ENCODE measurements at regions not wholly inside any gene's neighbourhood (a gene's known extent, or its start where the extent isn't known, plus 50 kb on each side); places are given as distances from the start of the nearest gene placed in this dataset.
"Not testable (repeated sequence)": the region's sequence is repeated elsewhere in the genome, so short reads cannot be mapped to it uniquely, and the experiment has no call there.

DNA sequence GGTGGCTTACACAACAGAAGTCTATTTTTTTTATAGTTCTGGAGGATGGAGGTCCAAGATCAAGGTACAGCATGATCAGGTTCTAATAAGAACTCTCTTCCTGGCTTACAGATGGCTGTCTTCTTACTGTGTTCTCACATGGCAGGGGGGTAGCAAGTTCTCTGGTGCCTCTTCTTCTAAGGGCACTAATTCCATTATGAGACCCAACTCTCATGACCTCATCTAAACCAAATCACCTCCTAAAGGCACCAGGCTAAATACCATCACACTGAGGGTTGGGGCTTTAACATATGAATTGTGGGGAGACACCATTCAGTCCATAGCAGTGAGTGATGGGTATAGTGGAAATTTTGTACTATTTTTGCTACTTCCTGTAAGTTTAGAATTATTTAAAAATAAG, 75.2 kb upstream of the SLC4A7 start:
- no peak for DNase-seq (ENCODE audit: low read depth, low spot score)

DNA sequence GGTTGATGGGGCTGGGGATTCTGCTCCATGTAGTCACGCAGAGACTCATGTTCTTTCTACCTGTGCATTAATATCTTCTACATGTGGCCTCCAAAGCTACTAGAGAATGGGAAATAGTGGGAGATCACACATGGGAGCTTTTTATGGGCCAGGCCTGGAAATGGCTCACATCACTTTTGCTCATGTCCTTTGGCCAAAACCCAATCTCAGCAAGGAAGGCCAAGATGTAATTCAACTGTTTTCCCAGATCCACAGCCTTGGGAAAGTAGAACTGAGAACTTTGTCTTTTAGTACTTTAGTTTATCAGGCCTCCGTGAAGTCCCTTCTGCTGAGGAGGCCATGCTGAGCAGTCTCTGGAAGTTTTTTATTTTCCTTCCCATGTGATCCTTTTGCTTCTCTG, 73.2 kb upstream of the SLC4A7 start:
- no peak for DNase-seq (ENCODE audit: low read depth, low spot score)

DNA sequence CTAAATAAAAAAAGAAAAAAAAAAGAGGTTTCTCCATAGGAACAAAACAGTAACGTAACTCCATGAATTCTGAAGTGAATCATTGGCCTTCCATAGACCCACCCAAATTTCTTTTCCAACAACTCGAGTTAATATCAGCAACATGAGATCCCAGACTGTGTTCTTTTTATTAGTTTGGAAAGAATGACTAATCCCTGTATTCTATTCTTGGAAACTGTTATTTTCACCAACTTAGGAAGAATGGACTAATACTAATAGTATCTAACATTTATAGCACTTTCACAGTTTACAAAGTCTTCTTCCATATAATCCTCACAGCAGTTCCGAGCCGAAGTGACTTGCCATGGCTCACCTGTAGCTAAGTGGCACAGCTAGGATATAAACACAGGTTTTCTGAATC, 72.7 kb upstream of the SLC4A7 start:
- no peak for DNase-seq (ENCODE audit: low read depth, low spot score)

DNA sequence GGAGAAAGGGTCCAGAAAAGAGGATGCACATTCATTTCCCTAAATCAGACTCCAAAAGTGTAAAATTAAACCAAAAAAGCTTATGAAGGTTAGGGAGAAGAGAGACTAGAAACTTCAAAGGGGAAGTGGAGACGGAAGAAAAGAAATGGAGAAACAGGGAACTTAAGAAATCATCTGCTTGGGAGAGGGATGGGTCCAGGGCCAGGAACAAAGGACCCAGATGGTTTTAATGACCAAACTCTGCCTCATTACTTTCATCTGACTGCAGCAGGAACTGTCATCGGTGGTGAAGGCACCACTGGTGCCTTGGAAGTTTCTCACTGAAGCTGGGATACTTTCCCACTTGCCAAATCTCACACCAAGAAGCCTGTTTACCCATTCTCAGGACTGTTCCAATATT, 70.5 kb upstream of the SLC4A7 start:
- no peak for DNase-seq (ENCODE audit: low read depth, low spot score)

DNA sequence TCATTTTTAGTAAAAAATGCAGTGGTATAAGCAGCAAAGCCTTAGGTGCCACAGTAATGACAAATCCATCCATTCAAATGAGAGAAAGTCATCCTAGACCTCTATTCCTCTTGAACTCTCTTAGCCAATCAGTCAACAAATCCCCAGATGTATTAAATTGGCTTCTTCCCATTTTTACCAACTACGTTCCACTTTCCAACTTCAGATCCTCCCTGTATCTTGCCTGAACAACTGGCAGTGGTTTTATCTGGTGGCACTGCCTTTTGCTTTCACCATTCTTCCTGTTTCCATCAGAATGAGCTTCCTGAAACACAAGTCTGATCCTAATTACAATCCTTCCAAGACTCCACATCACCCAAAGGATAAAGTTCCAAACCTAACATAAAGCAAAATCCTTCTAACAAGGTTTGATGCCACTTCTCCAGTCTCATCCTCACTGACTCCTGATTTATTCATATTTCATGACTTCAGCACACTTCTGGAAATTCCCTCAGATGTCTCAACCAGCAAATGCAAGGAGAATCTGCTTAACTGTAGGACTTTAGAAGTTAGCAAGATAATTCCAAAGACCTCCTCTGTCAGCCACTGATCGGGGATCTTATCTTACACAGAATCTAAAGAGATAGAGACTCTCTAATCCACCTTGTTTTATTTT, 69.8 kb upstream of the SLC4A7 start:
- DNase-seq (ENCODE audit: low read depth, low spot score) = no peak

DNA sequence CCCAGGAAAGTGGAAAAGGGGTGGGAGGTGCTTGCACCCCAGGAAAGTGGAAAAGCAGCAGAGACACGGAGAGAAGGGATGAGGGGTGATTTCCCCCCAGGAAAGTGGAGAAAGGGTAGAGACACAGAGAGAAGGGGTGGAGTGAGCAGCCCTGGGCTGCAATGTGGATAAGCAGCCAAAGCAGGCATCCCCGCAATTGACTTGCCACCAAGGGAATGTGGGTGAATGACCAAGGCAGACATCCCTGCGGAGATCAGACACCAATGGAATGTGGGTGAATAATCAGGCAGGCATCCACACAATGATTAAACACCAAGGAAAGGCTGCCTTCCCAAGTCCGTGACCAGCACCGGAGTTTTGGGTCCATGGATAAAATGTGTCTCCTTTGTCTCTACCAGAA, 68.5 kb upstream of the SLC4A7 start:
- not testable (repeated sequence) for DNase-seq (ENCODE audit: low read depth, low spot score)

DNA sequence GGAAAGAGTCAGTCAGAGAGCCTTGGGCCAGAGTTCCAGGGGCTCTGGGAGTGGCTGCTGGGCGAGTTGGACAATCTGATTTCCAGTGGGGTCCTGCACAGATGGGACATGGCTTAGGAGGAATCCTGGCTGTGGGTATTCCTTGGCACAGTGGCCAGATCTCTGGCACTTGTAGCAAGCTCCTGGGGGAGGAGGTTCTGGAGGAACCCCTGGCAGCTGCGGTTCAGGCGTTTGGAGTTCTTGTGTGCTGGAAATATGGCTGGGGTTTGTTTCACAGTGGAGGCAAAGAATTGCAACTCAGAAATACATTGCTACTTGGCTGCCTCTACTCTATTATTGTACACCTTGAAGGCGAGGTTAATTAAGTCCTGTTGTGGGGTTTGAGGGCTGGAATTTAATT, 67.2 kb upstream of the SLC4A7 start:
- DNase-seq (ENCODE audit: low read depth, low spot score) = not testable (repeated sequence)

DNA sequence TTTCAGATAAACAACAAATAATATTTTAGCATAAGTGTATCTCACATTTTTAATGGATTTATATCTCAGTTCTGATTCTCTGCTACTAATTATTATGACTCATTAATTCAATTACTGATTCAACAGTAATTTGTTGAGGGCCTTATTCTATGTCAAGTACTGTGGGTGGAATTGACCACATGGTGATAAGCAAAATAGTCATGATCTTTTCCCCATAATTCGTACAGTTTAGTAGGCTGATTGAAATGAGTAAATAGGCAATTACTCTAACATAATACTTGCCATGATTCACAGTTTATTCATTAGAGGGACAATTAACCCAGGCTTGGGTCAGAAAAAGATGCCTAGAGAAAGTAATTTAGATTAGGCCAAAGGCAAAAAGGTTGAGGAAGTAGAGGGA, 60.9 kb upstream of the SLC4A7 start:
- DNase-seq (ENCODE audit: low read depth, low spot score) = no peak

DNA sequence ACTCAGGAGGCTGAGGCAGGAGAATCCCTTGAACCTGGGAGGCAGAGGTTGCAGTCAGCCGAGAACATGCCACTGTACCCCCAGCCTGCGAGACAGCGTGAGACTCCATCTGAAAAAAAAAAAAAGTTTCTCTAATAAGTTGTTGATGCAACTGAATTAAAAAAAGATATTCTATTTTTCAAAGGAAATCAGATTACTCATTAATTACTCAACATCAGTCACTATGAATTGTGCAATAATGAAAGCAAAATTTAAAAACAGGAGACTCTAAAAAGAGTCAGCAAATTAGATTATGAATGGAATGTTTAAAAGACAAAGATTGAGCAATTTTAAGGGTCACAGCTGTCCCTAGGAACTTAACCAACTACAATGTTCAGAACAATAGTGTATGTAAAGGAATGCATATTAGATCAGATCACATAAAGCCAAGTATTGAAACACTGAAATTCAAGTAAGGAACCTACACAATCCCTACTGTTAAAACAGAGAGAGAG, 60.2 kb upstream of the SLC4A7 start:
- DNase-seq (ENCODE audit: low read depth, low spot score) = no peak

DNA sequence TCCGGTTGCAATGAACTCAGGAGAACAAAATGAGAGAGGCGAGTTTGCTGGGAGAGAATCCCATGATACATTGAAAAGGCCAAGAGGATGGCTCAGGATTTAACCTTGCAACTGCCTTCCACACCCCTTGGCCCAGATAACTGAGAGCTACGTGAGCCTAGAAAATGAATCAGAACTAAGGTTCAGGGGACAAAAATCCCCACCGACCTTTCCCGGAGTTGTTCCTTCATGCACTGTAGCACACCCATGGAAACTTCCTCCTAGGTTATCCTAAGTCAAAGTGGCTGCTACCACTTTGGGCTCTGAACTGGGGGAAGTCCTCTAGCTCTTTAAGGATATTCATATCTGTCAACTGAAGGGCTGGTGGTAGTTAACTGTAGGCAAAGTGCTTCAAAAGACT, 58.3 kb upstream of the SLC4A7 start:
- DNase-seq (ENCODE audit: low read depth, low spot score) = no peak

DNA sequence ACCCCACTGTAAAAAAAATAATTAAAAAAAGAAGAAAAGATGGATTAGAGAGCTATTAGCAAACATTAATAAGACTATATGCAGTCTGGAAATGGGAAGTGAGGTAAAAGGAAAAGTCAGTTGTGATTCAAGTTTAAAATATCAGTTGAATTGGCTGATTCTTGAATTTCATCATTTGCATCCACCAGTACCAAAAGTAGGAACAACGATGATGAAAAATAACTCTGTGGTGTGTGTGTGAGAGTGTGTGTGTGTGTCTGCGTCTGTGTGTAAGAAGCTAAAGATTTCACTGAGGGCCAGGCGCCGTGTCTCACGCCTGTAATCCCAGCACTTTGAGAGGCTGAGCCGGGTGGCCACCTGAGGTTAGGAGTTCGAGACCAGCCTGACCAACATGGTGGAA, 56.0 kb upstream of the SLC4A7 start:
- DNase-seq (ENCODE audit: low read depth, low spot score) = no peak

DNA sequence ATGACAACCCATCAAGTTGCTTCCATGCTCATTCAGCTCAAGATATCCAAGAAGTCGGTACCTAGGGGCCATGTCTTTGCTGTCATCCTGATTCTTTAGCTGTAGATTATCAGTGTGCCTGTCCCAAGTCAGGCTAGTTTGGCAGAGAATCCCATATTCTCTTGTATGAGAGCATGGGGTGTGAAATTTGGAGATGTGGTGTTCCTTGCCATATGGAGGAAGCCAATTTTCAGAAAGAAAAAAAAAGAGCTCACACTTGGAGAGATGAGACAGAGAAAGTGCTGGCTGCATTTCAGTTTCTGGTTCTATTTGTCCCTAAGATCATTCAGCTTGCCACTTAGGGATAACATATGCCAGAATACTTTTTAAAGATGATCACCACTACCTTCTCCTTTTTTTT, 52.3 kb upstream of the SLC4A7 start:
- DNase-seq (ENCODE audit: low read depth, low spot score) = no peak

DNA sequence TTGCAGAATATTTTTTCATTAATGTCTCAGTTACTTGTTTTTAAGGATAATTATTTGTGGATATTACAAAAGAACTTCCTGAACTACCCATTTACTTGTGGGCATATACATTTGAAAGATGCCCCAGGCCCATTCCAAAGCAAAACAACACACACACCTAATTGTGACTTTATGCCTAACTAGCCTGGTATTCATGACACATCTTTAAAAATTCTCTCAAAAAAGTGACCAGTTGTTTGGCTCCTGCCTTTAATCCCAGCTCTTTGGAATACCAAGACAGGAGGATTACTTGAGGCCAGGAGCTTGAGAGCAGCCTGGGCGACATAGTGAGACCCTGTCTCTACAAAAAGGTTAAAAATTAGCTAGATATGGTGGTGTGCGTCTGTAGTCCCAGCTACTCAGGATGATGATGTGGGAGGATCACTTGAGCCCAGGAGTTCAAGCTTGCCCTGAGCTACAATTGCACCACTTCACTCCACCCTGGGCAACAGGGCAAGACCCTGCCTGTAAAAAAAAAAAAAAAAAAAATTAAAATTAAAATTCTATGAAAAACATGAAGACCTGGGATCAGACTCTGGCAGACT, 51.7 kb upstream of the SLC4A7 start:
- no peak for DNase-seq (ENCODE audit: low read depth, low spot score)

DNA sequence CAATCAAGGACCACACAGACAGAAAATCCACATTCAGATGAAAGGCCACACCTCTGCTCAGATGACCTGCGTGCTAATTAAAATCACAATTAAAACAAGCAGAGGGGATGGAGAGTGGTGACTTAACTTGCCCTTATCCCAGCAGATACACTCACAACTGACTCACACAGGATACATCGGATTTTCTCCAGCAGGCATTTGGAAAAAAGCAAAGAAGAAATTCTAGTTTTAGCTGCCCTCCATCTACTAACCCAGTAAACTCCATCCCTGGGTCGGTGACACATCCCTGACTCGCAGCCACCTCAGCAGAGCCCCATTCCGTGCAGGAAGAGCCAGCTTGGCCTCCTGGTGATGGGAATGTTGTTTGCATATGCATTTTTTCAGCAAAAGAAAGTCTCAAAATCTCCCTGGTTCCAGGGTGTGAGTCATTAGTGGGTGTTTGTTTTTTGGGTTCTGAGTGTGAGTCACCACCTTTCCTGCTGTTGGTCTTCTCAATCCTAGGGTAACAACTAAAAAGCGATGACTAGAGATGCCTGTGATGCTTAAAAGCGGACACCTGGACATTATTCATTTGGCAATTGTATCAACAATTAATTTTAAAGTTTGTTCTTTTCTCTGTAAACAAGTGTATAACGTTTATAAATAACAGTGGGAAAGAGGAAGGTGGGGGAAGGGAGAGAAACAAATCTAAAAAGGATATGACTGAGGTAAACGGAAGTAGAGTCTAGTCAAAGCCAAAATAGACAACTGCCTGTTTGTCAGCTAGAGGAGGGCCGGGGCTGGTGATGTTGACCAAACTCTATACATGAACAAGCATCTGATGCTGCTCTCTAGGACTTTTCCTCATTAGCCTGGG, 49.8 kb upstream of the SLC4A7 start:
- DNase-seq (ENCODE audit: low read depth, low spot score) = no peak
